Ovary (tissue), 7 donors: ENCODE measurements at regions not wholly inside any gene's neighbourhood (a gene's known extent, or its start where the extent isn't known, plus 50 kb on each side); places are given as distances from the start of the nearest gene placed in this dataset.

Source experiments
- DNase-seq, 5 donors: peaks; one replicate each; pipeline ENCODE4 v3.0.0-alpha.2; 2019 to 2020
- H3K27ac ChIP-seq, 2 donors: fragments of 200-600 bp; one replicate each; pipeline versions ENCODE4 v1.5.1 to v1.8.0; 2019 to 2022
- H3K27me3 ChIP-seq: fragments of 200-600 bp; one replicate; pipeline ENCODE4 v1.8.0; 2022
- H3K36me3 ChIP-seq: fragments of 200-600 bp; sonication (generic); one replicate; pipeline ENCODE4 v1.5.1; 2019
- H3K4me1 ChIP-seq: one replicate; pipeline ENCODE4 v1.8.1; 2013; ENCODE audit warnings: mild to moderate bottlenecking, moderate library complexity; ENCODE audit not compliant: insufficient read depth
- H3K4me3 ChIP-seq: fragments of 200-600 bp; sonication (generic); one replicate; pipeline ENCODE4 v1.5.1; 2017
- H3K9me3 ChIP-seq, 2 donors: fragments of 200-600 bp in 1 of 2; sonication (generic) in 1 of 2; one replicate each; pipeline versions ENCODE4 v1.5.1 to v1.8.1; 2013 to 2019; ENCODE audit warnings: mild to moderate bottlenecking in 1 of 2, moderate library complexity in 1 of 2
- EP300 ChIP-seq: sonication (generic); formaldehyde crosslinking; IDR thresholded peaks from one replicate; pipeline ENCODE4 v1.6.1; 2017; ENCODE audit warnings: antibody characterized with exemption
- POLR2A ChIP-seq: fragments of 450-650 bp; IDR thresholded peaks from one replicate; pipeline ENCODE4 v1.6.1; 2017; ENCODE audit warnings: antibody characterized with exemption, mild to moderate bottlenecking, moderate library complexity
- WGBS, 3 donors: extraction: QIAGEN DNeasy Blood & Tissue Kit in 1 of 3; methylation state at CpG; one replicate each; pipeline versions ENCODE4 v1.1.5 to v1.1.7; 2013 to 2017; 5-methylcytosine and 5-hydroxymethylcytosine counted together
- intact Hi-C, 4 donors: fragments of 100-400 bp; cut with DNase I; formaldehyde crosslinking; loops; one replicate each; pipeline versions ENCODE4 v1.11.0 to v1.15.1; 2022 to 2023
- TF ChIP-seq, protein P1 (sequence below), 3 donors: fragments of 450-650 bp in 2 of 3; fragments of 200-600 bp in 1 of 3; IDR thresholded peaks; one replicate each; pipeline versions ENCODE4 v1.5.1 to v1.8.0; 2016 to 2022; ENCODE audit warnings: antibody characterized with exemption in 3 of 3, mild to moderate bottlenecking in 1 of 3
- donor health status: DM: no; HTN: no; CAD: no; lungs with moderate emphysema.
- donor health status: DM: no; HTN: no; CAD: no.
- donor health status: Bipolar disorder and iron deficiency.
- donor health status: DM: no; HTN: no; CAD: no.
- donor health status: DM: yes; HTN: yes; CAD: no.

DNA sequence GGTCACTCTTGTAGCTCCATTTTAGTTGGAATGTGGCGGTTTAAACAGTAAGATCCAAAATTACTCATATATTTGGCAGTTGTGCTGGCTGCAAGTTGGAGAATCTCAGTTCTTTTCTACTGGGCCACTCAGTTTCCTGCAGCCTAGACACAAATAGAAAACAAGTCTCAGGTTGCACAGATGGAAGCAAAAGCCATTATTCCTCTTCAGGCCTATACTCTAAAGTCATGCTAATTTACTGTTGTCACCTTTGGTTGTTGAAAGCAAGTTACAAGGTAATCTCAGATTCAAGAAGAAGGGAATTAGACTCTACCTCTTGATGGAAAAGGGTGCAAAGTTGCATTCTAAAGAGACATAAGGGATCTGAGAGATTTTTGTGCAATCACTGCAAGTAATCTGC is 345.4 kb downstream of the ADAM29 start:
- TF ChIP-seq POLR2A (no peak), EP300 (no peak)
- TF ChIP-seq, protein P1, sequence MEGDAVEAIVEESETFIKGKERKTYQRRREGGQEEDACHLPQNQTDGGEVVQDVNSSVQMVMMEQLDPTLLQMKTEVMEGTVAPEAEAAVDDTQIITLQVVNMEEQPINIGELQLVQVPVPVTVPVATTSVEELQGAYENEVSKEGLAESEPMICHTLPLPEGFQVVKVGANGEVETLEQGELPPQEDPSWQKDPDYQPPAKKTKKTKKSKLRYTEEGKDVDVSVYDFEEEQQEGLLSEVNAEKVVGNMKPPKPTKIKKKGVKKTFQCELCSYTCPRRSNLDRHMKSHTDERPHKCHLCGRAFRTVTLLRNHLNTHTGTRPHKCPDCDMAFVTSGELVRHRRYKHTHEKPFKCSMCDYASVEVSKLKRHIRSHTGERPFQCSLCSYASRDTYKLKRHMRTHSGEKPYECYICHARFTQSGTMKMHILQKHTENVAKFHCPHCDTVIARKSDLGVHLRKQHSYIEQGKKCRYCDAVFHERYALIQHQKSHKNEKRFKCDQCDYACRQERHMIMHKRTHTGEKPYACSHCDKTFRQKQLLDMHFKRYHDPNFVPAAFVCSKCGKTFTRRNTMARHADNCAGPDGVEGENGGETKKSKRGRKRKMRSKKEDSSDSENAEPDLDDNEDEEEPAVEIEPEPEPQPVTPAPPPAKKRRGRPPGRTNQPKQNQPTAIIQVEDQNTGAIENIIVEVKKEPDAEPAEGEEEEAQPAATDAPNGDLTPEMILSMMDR (IDR thresholded peaks at IDR 0.05): no peak

DNA sequence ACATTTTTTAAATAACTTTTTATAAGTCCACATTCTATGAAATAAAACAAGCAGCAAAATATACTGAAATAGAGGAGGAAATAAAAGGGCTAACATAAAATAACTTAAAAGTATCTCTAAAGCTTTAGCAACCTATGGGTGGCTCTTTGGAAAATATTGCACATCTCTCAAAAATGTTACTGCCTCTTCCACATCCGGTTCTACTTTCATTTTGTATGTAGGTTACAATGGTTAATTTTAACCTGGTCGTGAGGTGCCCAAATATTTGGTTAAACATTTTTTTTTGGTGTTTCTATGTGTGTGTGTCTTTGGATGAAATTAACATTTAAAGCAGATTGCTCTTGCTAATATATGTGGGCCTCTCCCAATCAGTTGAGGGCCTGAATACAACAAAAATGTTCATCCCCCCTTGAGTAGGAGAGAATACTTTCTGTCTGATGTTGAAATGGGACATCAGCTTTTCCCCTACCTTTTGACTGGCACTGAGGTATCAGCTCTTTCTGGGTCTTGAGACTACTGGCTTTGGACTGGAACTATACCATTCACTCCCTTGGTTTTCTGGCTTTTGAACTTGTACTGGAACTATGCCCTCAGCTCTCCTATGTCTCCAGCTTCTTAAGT is 353.0 kb downstream of the ADAM29 start:
- 56 to 86% (median 75%) methylated on average over 2 of the region's 2 CpGs for WGBS, 3 donors
- H3K36me3 ChIP-seq: no peaks in the 10 kb centered on the region
- H3K9me3 ChIP-seq: no peaks in the 10 kb centered on the region
- no peaks in the 10 kb centered on the region for H3K4me1 ChIP-seq
- no peak overlapping the region for H3K27ac ChIP-seq
- no peak for DNase-seq
- TF ChIP-seq, protein P1 (IDR thresholded peaks at IDR 0.05): no peak
- TF ChIP-seq POLR2A (no peak), EP300 (no peak)
- no peaks in the 10 kb centered on the region for H3K27me3 ChIP-seq
- intact Hi-C loops: no loop called here
- no peak overlapping the region for H3K4me3 ChIP-seq

More for the DNA sequence above, 345.4 kb downstream of the ADAM29 start:
- DNase-seq: no peak
- Histone ChIP-seq H3K9me3 (no peaks in the 10 kb centered on the region), H3K4me1 (no peaks in the 10 kb centered on the region), H3K36me3 (no peaks in the 10 kb centered on the region), H3K27me3 (no peaks in the 10 kb centered on the region), H3K4me3 (no peak overlapping the region), H3K27ac (no peak overlapping the region)
- intact Hi-C loops: no loop called here
- 84 to 93% (median 91%) methylated on average over 1 of the region's 1 CpG for WGBS, 3 donors

DNA sequence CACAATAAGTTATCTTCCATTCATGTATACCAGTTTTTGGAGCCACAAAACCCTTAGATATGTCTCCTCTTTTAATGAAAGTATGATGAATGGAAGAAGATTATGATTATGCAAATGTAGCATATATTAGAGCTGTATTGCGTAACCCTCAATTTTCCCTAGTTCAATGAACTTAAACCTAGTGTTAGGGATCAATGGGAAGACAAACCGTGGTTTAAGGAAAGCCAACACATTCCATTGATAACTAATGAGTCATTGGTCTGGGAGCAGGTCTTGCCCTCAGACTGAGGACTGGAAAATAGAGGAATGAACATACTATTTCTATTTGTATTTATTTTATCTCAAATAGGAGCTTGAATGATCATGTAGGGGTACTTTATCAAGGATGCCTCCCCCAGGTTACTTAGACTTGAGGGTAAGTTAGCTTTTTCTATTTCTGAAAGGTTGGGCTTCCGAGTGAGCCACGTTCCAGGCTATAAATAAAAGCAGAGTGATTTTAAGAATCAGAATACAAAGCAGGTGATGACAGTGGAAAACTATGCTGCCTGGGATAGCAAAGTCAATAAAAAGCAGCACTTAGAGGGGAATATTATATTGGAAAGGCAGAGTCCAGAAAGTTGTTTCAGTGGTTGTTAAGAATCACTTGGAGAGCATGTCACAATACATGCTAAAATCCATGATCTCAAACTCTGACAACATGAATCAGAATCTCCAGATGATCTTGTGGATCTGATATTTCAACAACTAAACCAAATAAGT is 356.0 kb downstream of the ADAM29 start:
- WGBS, 3 donors: 50 to 59% (median 57%) methylated on average over 4 of the region's 4 CpGs

DNA sequence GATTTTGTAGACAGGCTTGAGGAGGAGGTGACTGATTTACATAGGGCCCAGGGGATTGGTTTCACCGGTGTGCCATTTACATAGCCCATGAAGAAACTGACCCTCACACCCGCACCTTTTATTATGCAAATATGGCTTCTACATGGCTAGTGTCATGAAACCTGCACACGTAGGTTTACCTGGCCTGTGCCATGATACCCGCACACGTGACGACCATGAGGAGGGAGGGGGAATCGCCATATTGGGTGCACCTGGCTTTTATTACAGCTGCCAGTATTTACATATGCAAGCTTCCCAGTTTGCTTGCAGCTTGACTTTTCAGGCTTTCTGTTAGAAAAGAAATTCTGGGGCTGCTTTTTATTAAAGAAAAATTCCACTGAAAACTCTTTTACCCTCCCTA is 359.7 kb downstream of the ADAM29 start:
- 47 to 65% (median 51%) methylated on average over 7 of the region's 7 CpGs for WGBS, 3 donors
- Histone ChIP-seq H3K4me3 (no peak overlapping the region), H3K27me3 (no peaks in the 10 kb centered on the region), H3K9me3 (no peaks in the 10 kb centered on the region), H3K27ac (no peak overlapping the region), H3K36me3 (no peaks in the 10 kb centered on the region), H3K4me1 (no peaks in the 10 kb centered on the region)
- no peak for DNase-seq
- TF ChIP-seq POLR2A: no peak
- TF ChIP-seq, protein P1 (IDR thresholded peaks at IDR 0.05): no peak
- TF ChIP-seq EP300: no peak
- intact Hi-C loops: no loop called here

More for the DNA sequence above, 356.0 kb downstream of the ADAM29 start:
- Histone ChIP-seq H3K27me3 (no peaks in the 10 kb centered on the region), H3K27ac (no peak overlapping the region), H3K9me3 (no peaks in the 10 kb centered on the region), H3K4me3 (no peak overlapping the region), H3K36me3 (no peaks in the 10 kb centered on the region), H3K4me1 (no peaks in the 10 kb centered on the region)
- no peak for TF ChIP-seq POLR2A
- TF ChIP-seq EP300: no peak
- TF ChIP-seq, protein P1 (IDR thresholded peaks at IDR 0.05): no peak
- DNase-seq: no peak
- intact Hi-C loops: no loop called here
